K562 (cell line): ENCODE measurements at regions not wholly inside any gene's neighbourhood (a gene's known extent, or its start where the extent isn't known, plus 50 kb on each side); places are given as distances from the start of the nearest gene placed in this dataset.

ENCODE experiments used
- ATAC-seq: fragments of 200-7000 bp; cut with Tn5 transposase; 3 replicates; pipeline ENCODE4 v1.9.1; 2020; ENCODE audit warnings: moderate library complexity
- BruUV-seq: library from RNA; stranded (reverse); fragments of 400-500 nt; replicated peaks from 2 replicates; lab custom pipeline; 2021; lab: Mats Ljungman, UMichigan
- CTCF ChIA-PET: fragments of 300-600 bp; formaldehyde crosslinking; extraction: SDS; loops from one replicate; lab custom pipeline; 2021; ENCODE audit warnings: low intra/inter-chr PET ratio; lab: Yijun Ruan, JAX
- POLR2A ChIA-PET: fragments of 300-600, 350-650 bp; sonication (Branson Sonifier 250); formaldehyde crosslinking; extraction: SDS; loops from one replicate; lab custom pipeline; 2021; ENCODE audit warnings: antibody characterized with exemption, inconsistent platforms; lab: Yijun Ruan, JAX
- DNase-seq, 4 experiments: peaks; one replicate each; pipeline versions ENCODE4 v3.0.0 to v3.0.0-alpha.2; 2011 to 2018; ENCODE audit warnings: low spot score in 3 of 4, mixed read lengths in 3 of 4; ENCODE audit errors: extremely low read depth in 1 of 4
- FAIRE-seq: peaks from 2 replicates; lab custom pipeline; 2011; peaks lifted over from hg19 to GRCh38; lab: Jason Lieb, UNC
- H2AFZ ChIP-seq: 2 replicates; pipeline ENCODE4 v1.6.0; 2011; ENCODE audit warnings: low read depth, low read length, control low read depth, inconsistent platforms
- H3K27ac ChIP-seq: fragments of 200-600 bp; 3 replicates; pipeline ENCODE4 v1.8.0; 2011; ENCODE audit warnings: low read depth, mild to moderate bottlenecking, control low read depth, inconsistent platforms, low read length, moderate library complexity, mixed read lengths; ENCODE audit errors: extremely low read depth
- H3K27me3 ChIP-seq, 2 experiments: fragments of 300-600 bp in 1 of 2; 2 replicates in 1 of 2; 3 replicates in 1 of 2; pipeline versions ENCODE4 v1.6.0 to v1.8.0; 2011; ENCODE audit warnings: inconsistent platforms in 2 of 2, low read length in 2 of 2, mild to moderate bottlenecking in 1 of 2, mixed read lengths in 1 of 2, moderate library complexity in 1 of 2; ENCODE audit not compliant: control insufficient read depth in 2 of 2, insufficient read depth in 2 of 2
- H3K36me3 ChIP-seq: fragments of 300-600 bp; 3 replicates; pipeline ENCODE4 v1.8.0; 2011; ENCODE audit warnings: mild to moderate bottlenecking, low read length, inconsistent platforms; ENCODE audit not compliant: control insufficient read depth, insufficient read depth
- H3K4me1 ChIP-seq, 2 experiments: fragments of 200-600 bp in 1 of 2; replicated peaks in 1 of 2; 2 replicates in 1 of 2; 3 replicates in 1 of 2; pipeline versions ENCODE4 v1.5.1 to v1.8.0; 2011; ENCODE audit warnings: inconsistent platforms in 2 of 2, low read length in 2 of 2, mild to moderate bottlenecking in 1 of 2, mixed read lengths in 1 of 2, moderate library complexity in 1 of 2; ENCODE audit not compliant: control insufficient read depth in 2 of 2, insufficient read depth in 2 of 2
- H3K4me2 ChIP-seq: 2 replicates; pipeline ENCODE4 v1.6.1; 2011; ENCODE audit warnings: low read length, control low read depth, inconsistent platforms, mixed read lengths; ENCODE audit not compliant: insufficient read depth
- H3K4me3 ChIP-seq: fragments of 200-600 bp; sonication (generic), shearing (Covaris generic); 2 replicates; pipeline ENCODE4 v1.5.1; 2016; ENCODE audit warnings: control low read depth, inconsistent platforms
- H3K79me2 ChIP-seq: fragments of 200-600 bp; 3 replicates; pipeline ENCODE4 v1.8.0; 2011; ENCODE audit warnings: low read length, inconsistent platforms; ENCODE audit not compliant: control insufficient read depth, insufficient read depth
- H3K9ac ChIP-seq, 2 experiments: 2 replicates each; pipeline versions ENCODE4 v1.6.0 to v1.6.1; 2011; ENCODE audit warnings: low read depth in 2 of 2, low read length in 2 of 2, control low read depth in 1 of 2, inconsistent platforms in 1 of 2, mild to moderate bottlenecking in 1 of 2, mixed read lengths in 1 of 2; ENCODE audit not compliant: insufficient read depth in 1 of 2
- H3K9me1 ChIP-seq: one replicate; pipeline ENCODE4 v1.6.0; 2011; ENCODE audit warnings: inconsistent platforms, mild to moderate bottlenecking, low read length, moderate library complexity; ENCODE audit not compliant: control insufficient read depth, insufficient read depth
- H3K9me3 ChIP-seq: replicated peaks from 2 replicates; pipeline ENCODE4 v1.5.1; 2011; ENCODE audit warnings: low read depth, low read length, inconsistent platforms; ENCODE audit not compliant: control insufficient read depth, insufficient read depth
- H4K20me1 ChIP-seq: replicated peaks from 2 replicates; pipeline ENCODE4 v1.6.1; 2011; ENCODE audit warnings: low read length, inconsistent platforms, mixed read lengths; ENCODE audit not compliant: control insufficient read depth, insufficient read depth
- ARID2 ChIP-seq: fragments of 450-650 bp; IDR thresholded peaks from 2 replicates; pipeline ENCODE4 v1.6.1; 2017; ENCODE audit warnings: antibody characterized with exemption, mild to moderate bottlenecking
- CBFA2T3 ChIP-seq: fragments of 450-650 bp; IDR thresholded peaks from 2 replicates; pipeline ENCODE4 v1.6.1; 2017
- CEBPZ ChIP-seq: fragments of 150-350 bp; IDR thresholded peaks from 2 replicates; pipeline ENCODE4 v1.6.1; 2014; ENCODE audit warnings: low read depth, mild to moderate bottlenecking, low read length, borderline replicate concordance
- DPF2 ChIP-seq: fragments of 450-650 bp; IDR thresholded peaks from 2 replicates; pipeline ENCODE4 v1.6.1; 2016
- FOXK2 ChIP-seq, 2 experiments: fragments of 450-650 bp; IDR thresholded peaks in 1 of 2; conservative IDR thresholded peaks in 1 of 2; 2 replicates each; pipeline ENCODE4 v1.6.1; 2016; ENCODE audit warnings: low read depth in 2 of 2, mild to moderate bottlenecking in 1 of 2
- MECOM ChIP-seq: fragments of 250-450 bp; sonication (Bioruptor Pico); IDR thresholded peaks from 2 replicates; pipeline ENCODE4 v1.8.0; 2022; ENCODE audit warnings: inconsistent platforms
- PRPF4 ChIP-seq: fragments of 200-400 bp; formaldehyde crosslinking; IDR thresholded peaks from one replicate; pipeline ENCODE4 v1.6.1; 2017; ENCODE audit warnings: low read length, low read depth, mild to moderate bottlenecking; ENCODE audit not compliant: insufficient read depth, poor library complexity, severe bottlenecking
- RBM34 ChIP-seq: fragments of 200-400 bp; formaldehyde crosslinking; IDR thresholded peaks from 2 replicates; pipeline ENCODE4 v1.6.1; 2018; ENCODE audit warnings: low read length, borderline replicate concordance; ENCODE audit not compliant: insufficient read depth
- SFPQ ChIP-seq: fragments of 200-400 bp; formaldehyde crosslinking; IDR thresholded peaks from 2 replicates; pipeline ENCODE4 v1.6.1; 2017; ENCODE audit warnings: mild to moderate bottlenecking, low read depth, low read length, moderate library complexity
- SNAPC5 ChIP-seq: fragments of 250-450 bp; sonication (Bioruptor Pico); IDR thresholded peaks from 2 replicates; pipeline ENCODE4 v1.8.0; 2021; ENCODE audit warnings: moderate library complexity, mild to moderate bottlenecking, inconsistent platforms
- TAF7 ChIP-seq: fragments of 450-650 bp; IDR thresholded peaks from 2 replicates; pipeline ENCODE4 v1.6.1; 2016; ENCODE audit warnings: missing genetic modification characterization, missing compliant biosample characterization
- ZBTB17 ChIP-seq: fragments of 450-650 bp; formaldehyde crosslinking; IDR thresholded peaks from 2 replicates; pipeline ENCODE4 v1.4.0; 2020; ENCODE audit warnings: mild to moderate bottlenecking
- WGBS: fragments of 100-300 bp; shearing (Covaris generic); methylation state at CpG from one replicate; pipeline ENCODE4 v1.1.6; 2016; ENCODE audit warnings: low coverage, mixed read lengths; ENCODE audit not compliant: insufficient coverage; ENCODE audit errors: missing lambda C conversion rate; 5-methylcytosine and 5-hydroxymethylcytosine counted together
- in situ Hi-C: fragments of 300-500 bp; cut with MboI; formaldehyde crosslinking; loops from 4 replicates; pipeline ENCODE4 v1.15.0; 2018; ENCODE audit warnings: inconsistent platforms, mixed read lengths
- intact Hi-C: fragments of 100-400 bp; cut with micrococcal nuclease; formaldehyde crosslinking; loops from 2 replicates; pipeline ENCODE4 v1.14.2; 2022

- in situ Hi-C loops: no loop called here
- no peak overlapping the region for H2AFZ ChIP-seq
- H3K4me3 ChIP-seq: no peak overlapping the region
- no peaks in the 10 kb centered on the region for H3K79me2 ChIP-seq
- no peaks in the 10 kb centered on the region for H3K4me1 ChIP-seq
- H3K4me2 ChIP-seq: no peak overlapping the region
- ATAC-seq (no peak), FAIRE-seq (no peak), DNase-seq (no peak)
- CTCF ChIA-PET: no interaction called here
- TF ChIP-seq ZBTB17 (CRISPR knock-in tag) (0 out of 2 replicates have a peak, but pooled peaks have one; percentile 44), MECOM (CRISPR knock-in tag) (no peak)
- TF ChIP-seq, all 486 proteins: peak for 1
- no peaks in the 10 kb centered on the region for H3K36me3 ChIP-seq
- no peaks in the 10 kb centered on the region for H4K20me1 ChIP-seq
- H3K9me3 ChIP-seq: no peaks in the 10 kb centered on the region; the same call in 1 of the 2 replicates
- intact Hi-C loops: no loop called here
- POLR2A ChIA-PET: no interaction called here
- H3K9me1 ChIP-seq: no peaks in the 10 kb centered on the region
- BruUV-seq: no TSS peak
- no peak overlapping the region for H3K27ac ChIP-seq
- WGBS: 0% methylated on average over 5 of the region's 5 CpGs
- H3K9ac ChIP-seq: no peak overlapping the region
- H3K27me3 ChIP-seq: no peaks in the 10 kb centered on the region
Observed at GRCh38 chr3:190718097-190718496, 144.4 kb downstream of the GMNC start.

- no peak overlapping the region for H3K9ac ChIP-seq
- intact Hi-C loops: no loop called here
- H3K4me2 ChIP-seq: no peak overlapping the region
- DNase-seq: no peak
- ChIA-PET CTCF (no interaction called here), POLR2A (no interaction called here)
- H3K79me2 ChIP-seq: no peaks in the 10 kb centered on the region
- no peak for FAIRE-seq
- no peaks in the 10 kb centered on the region for H3K9me1 ChIP-seq
- ATAC-seq: no peak
- no peaks in the 10 kb centered on the region for H4K20me1 ChIP-seq
- no peak overlapping the region for H3K4me3 ChIP-seq
- H3K9me3 ChIP-seq: no peaks in the 10 kb centered on the region; the same call in 1 of the 2 replicates
- H3K36me3 ChIP-seq: no peaks in the 10 kb centered on the region
- WGBS: 2% methylated on average over 3 of the region's 3 CpGs
- no peaks in the 10 kb centered on the region for H3K27me3 ChIP-seq
- BruUV-seq: no TSS peak
- H3K4me1 ChIP-seq: no peaks in the 10 kb centered on the region
- in situ Hi-C loops: no loop called here
- H3K27ac ChIP-seq: no peak overlapping the region
- H2AFZ ChIP-seq: no peak overlapping the region
- no peak for TF ChIP-seq CBFA2T3
- no peak for TF ChIP-seq CEBPZ
- TF ChIP-seq PRPF4: no peak
- no peak for TF ChIP-seq TAF7
- no peak for TF ChIP-seq SFPQ
- no peak for TF ChIP-seq RBM34
- no peak for TF ChIP-seq SNAPC5 (CRISPR knock-in tag)
- TF ChIP-seq DPF2: no peak
- no peak for TF ChIP-seq FOXK2 (conservative IDR thresholded peaks at IDR 0.05 in 1 of 2, IDR thresholded peaks at IDR 0.05 in 1 of 2; ENCODE audit: low read depth in 2 of 2)
- TF ChIP-seq ARID2: no peak
Observed at GRCh38 chr3:190716961-190717360, 145.5 kb downstream of the GMNC start.
